HepG2 (cell line): ENCODE measurements at regions not wholly inside any gene's neighbourhood (a gene's known extent, or its start where the extent isn't known, plus 50 kb on each side); places are given as distances from the start of the nearest gene placed in this dataset.

Source experiments
- FOXP4 ChIP-seq: sonication (generic); formaldehyde crosslinking; IDR thresholded peaks from 2 replicates; pipeline ENCODE4 v1.4.0; 2020; ENCODE audit warnings: missing genetic modification reagents
- GATAD1 ChIP-seq: IDR thresholded peaks from 2 replicates; pipeline ENCODE4 v1.6.1; 2016; ENCODE audit warnings: missing genetic modification reagents, missing compliant biosample characterization
- HNF1A ChIP-seq, 2 experiments: sonication (generic) in 1 of 2; formaldehyde crosslinking in 1 of 2; IDR thresholded peaks; 2 replicates each; pipeline versions ENCODE4 v1.4.0 to v1.6.1; 2016 to 2020; ENCODE audit warnings: borderline replicate concordance in 1 of 2, low read depth in 1 of 2, mild to moderate bottlenecking in 1 of 2, missing genetic modification reagents in 1 of 2
- MIER2 ChIP-seq: IDR thresholded peaks from 2 replicates; pipeline ENCODE4 v1.6.1; 2016; ENCODE audit warnings: missing biosample characterization, missing genetic modification reagents
- NFYB ChIP-seq: sonication (generic); formaldehyde crosslinking; IDR thresholded peaks from 2 replicates; pipeline ENCODE4 v1.4.0; 2020; ENCODE audit warnings: missing genetic modification reagents
- SALL2 ChIP-seq: sonication (generic); formaldehyde crosslinking; IDR thresholded peaks from 2 replicates; pipeline ENCODE4 v1.8.1; 2023; ENCODE audit warnings: mild to moderate bottlenecking, missing genetic modification reagents, inconsistent platforms
- TCF7 ChIP-seq: sonication (generic); IDR thresholded peaks from 2 replicates; pipeline ENCODE4 v1.6.1; 2016; ENCODE audit warnings: antibody characterized with exemption, low read depth
- ZSCAN12 ChIP-seq: sonication (generic); formaldehyde crosslinking; IDR thresholded peaks from 2 replicates; pipeline ENCODE4 v1.9.0; 2021; ENCODE audit warnings: mild to moderate bottlenecking, missing genetic modification reagents

GRCh38 chr16:80914379-80915078 is 92.2 kb downstream of the CMC2 start (continued):
- TF ChIP-seq HNF1A (IDR thresholded peaks at IDR 0.05; ENCODE audit: low read depth) (no peak), HNF1A (CRISPR knock-in tag; IDR thresholded peaks at IDR 0.05; ENCODE audit: borderline replicate concordance) (0 out of 2 replicates have a peak, but pooled peaks have one; percentile 26), GATAD1 (CRISPR knock-in tag) (0 out of 2 replicates have a peak, but pooled peaks have one; percentile 28), MIER2 (no peak), ZSCAN12 (CRISPR knock-in tag) (no peak), FOXP4 (CRISPR knock-in tag) (no peak), SALL2 (CRISPR knock-in tag) (no peak), NFYB (CRISPR knock-in tag) (peak; percentile 62), TCF7 (peak; percentile 91)
